ENCODE measurements at regions not wholly inside any gene's neighbourhood (a gene's known extent, or its start where the extent isn't known, plus 50 kb on each side); places are given as distances from the start of the nearest gene placed in this dataset.

- H3K9ac ChIP-seq (ENCODE audit: low read length in 5 of 5) = no peak overlapping the region
- H3K36me3 ChIP-seq (ENCODE audit: control insufficient read depth in 5 of 5, insufficient read depth in 5 of 5, low read length in 5 of 5) = no peaks in the 10 kb centered on the region
- no peak overlapping the region for H3K4me3 ChIP-seq (ENCODE audit: low read depth in 1 of 5, low read length in 5 of 5)
- no peaks in the 10 kb centered on the region for H3K4me1 ChIP-seq (ENCODE audit: control insufficient read depth in 5 of 5, insufficient read depth in 5 of 5, low read length in 5 of 5)
- H3K27me3 ChIP-seq (ENCODE audit: control insufficient read depth in 5 of 5, insufficient read depth in 4 of 5, low read length in 5 of 5) = no peaks in the 10 kb centered on the region
- peaks cover 3 to 14% (median 4%) of the 10 kb centered on the region in 5 donors for H3K9me3 ChIP-seq (ENCODE audit: control insufficient read depth in 5 of 5, low read length in 5 of 5)
- no peak overlapping the region for H3K27ac ChIP-seq (ENCODE audit: low read depth, low read length)
Measured at GRCh38 chr2:166625670-166626069, 131.6 kb upstream of the SCN7A start.

- peaks cover 0 to 11% (median 4%) of the 10 kb centered on the region in 5 donors for H3K4me1 ChIP-seq (ENCODE audit: control insufficient read depth in 5 of 5, insufficient read depth in 5 of 5, low read length in 5 of 5)
- peaks cover 0 to 4% (median 0%) of the 10 kb centered on the region in 5 donors for H3K27me3 ChIP-seq (ENCODE audit: control insufficient read depth in 5 of 5, insufficient read depth in 4 of 5, low read length in 5 of 5)
- no peaks in the 10 kb centered on the region for H3K36me3 ChIP-seq (ENCODE audit: control insufficient read depth in 5 of 5, insufficient read depth in 5 of 5, low read length in 5 of 5)
- no peak overlapping the region for H3K9ac ChIP-seq (ENCODE audit: low read length in 5 of 5)
- peaks cover 0 to 6% (median 4%) of the 10 kb centered on the region in 5 donors for H3K9me3 ChIP-seq (ENCODE audit: control insufficient read depth in 5 of 5, low read length in 5 of 5)
- H3K4me3 ChIP-seq (ENCODE audit: low read depth in 1 of 5, low read length in 5 of 5) = no peak overlapping the region
- H3K27ac ChIP-seq (ENCODE audit: low read depth, low read length) = no peak overlapping the region
Measured at GRCh38 chr2:166614503-166614902, 120.5 kb upstream of the SCN7A start.

- no peak overlapping the region for H3K4me3 ChIP-seq (ENCODE audit: low read depth in 1 of 5, low read length in 5 of 5)
- H3K4me1 ChIP-seq (ENCODE audit: control insufficient read depth in 5 of 5, insufficient read depth in 5 of 5, low read length in 5 of 5) = peaks cover 0 to 11% (median 4%) of the 10 kb centered on the region in 5 donors
- no peaks in the 10 kb centered on the region for H3K36me3 ChIP-seq (ENCODE audit: control insufficient read depth in 5 of 5, insufficient read depth in 5 of 5, low read length in 5 of 5)
Measured at GRCh38 chr2:166614029-166614428, 120.0 kb upstream of the SCN7A start.

GRCh38 chr2:166613226-166613625, 119.2 kb upstream of the SCN7A start:
- Histone ChIP-seq H3K36me3 (ENCODE audit: control insufficient read depth in 5 of 5, insufficient read depth in 5 of 5, low read length in 5 of 5) (no peaks in the 10 kb centered on the region), H3K27me3 (ENCODE audit: control insufficient read depth in 5 of 5, insufficient read depth in 4 of 5, low read length in 5 of 5) (peaks cover 0 to 5% (median 0%) of the 10 kb centered on the region in 5 donors), H3K9me3 (ENCODE audit: control insufficient read depth in 5 of 5, low read length in 5 of 5) (peaks cover 0 to 4% (median 3%) of the 10 kb centered on the region in 5 donors), H3K27ac (ENCODE audit: low read depth, low read length) (no peak overlapping the region), H3K9ac (ENCODE audit: low read length in 5 of 5) (no peak overlapping the region), H3K4me3 (ENCODE audit: low read depth in 1 of 5, low read length in 5 of 5) (no peak overlapping the region), H3K4me1 (ENCODE audit: control insufficient read depth in 5 of 5, insufficient read depth in 5 of 5, low read length in 5 of 5) (peaks cover 0 to 11% (median 4%) of the 10 kb centered on the region in 5 donors)

More at GRCh38 chr2:166614029-166614428, 120.0 kb upstream of the SCN7A start:
- Histone ChIP-seq H3K27me3 (ENCODE audit: control insufficient read depth in 5 of 5, insufficient read depth in 4 of 5, low read length in 5 of 5) (peaks cover 0 to 5% (median 0%) of the 10 kb centered on the region in 5 donors), H3K9ac (ENCODE audit: low read length in 5 of 5) (no peak overlapping the region), H3K27ac (ENCODE audit: low read depth, low read length) (no peak overlapping the region), H3K9me3 (ENCODE audit: control insufficient read depth in 5 of 5, low read length in 5 of 5) (peaks cover 0 to 6% (median 4%) of the 10 kb centered on the region in 5 donors)

GRCh38 chr2:166612214-166612613, 118.2 kb upstream of the SCN7A start:
- Histone ChIP-seq H3K4me3 (ENCODE audit: low read depth in 1 of 5, low read length in 5 of 5) (no peak overlapping the region), H3K4me1 (ENCODE audit: control insufficient read depth in 5 of 5, insufficient read depth in 5 of 5, low read length in 5 of 5) (peaks cover 0 to 11% (median 4%) of the 10 kb centered on the region in 5 donors), H3K36me3 (ENCODE audit: control insufficient read depth in 5 of 5, insufficient read depth in 5 of 5, low read length in 5 of 5) (no peaks in the 10 kb centered on the region), H3K9me3 (ENCODE audit: control insufficient read depth in 5 of 5, low read length in 5 of 5) (peaks cover 0 to 3% (median under 1%) of the 10 kb centered on the region in 5 donors), H3K27me3 (ENCODE audit: control insufficient read depth in 5 of 5, insufficient read depth in 4 of 5, low read length in 5 of 5) (peaks cover 0 to 5% (median 0%) of the 10 kb centered on the region in 5 donors), H3K27ac (ENCODE audit: low read depth, low read length) (no peak overlapping the region), H3K9ac (ENCODE audit: low read length in 5 of 5) (no peak overlapping the region)

GRCh38 chr2:166610913-166611305, 116.9 kb upstream of the SCN7A start:
- H3K36me3 ChIP-seq (ENCODE audit: control insufficient read depth in 5 of 5, insufficient read depth in 5 of 5, low read length in 5 of 5) = no peaks in the 10 kb centered on the region
- peaks cover 0 to 2% (median 0%) of the 10 kb centered on the region in 5 donors for H3K9me3 ChIP-seq (ENCODE audit: control insufficient read depth in 5 of 5, low read length in 5 of 5)
- peaks cover 0 to 11% (median 4%) of the 10 kb centered on the region in 5 donors for H3K4me1 ChIP-seq (ENCODE audit: control insufficient read depth in 5 of 5, insufficient read depth in 5 of 5, low read length in 5 of 5)
- H3K27ac ChIP-seq (ENCODE audit: low read depth, low read length) = no peak overlapping the region
- peak overlapping the region in 1 of 5 donors; percentile 8 for H3K4me3 ChIP-seq (ENCODE audit: low read depth in 1 of 5, low read length in 5 of 5)
- no peak overlapping the region for H3K9ac ChIP-seq (ENCODE audit: low read length in 5 of 5)
- H3K27me3 ChIP-seq (ENCODE audit: control insufficient read depth in 5 of 5, insufficient read depth in 4 of 5, low read length in 5 of 5) = peaks cover 0 to 5% (median 0%) of the 10 kb centered on the region in 5 donors

- H3K27ac ChIP-seq (ENCODE audit: low read depth, low read length) = no peak overlapping the region
- H3K36me3 ChIP-seq (ENCODE audit: control insufficient read depth in 5 of 5, insufficient read depth in 5 of 5, low read length in 5 of 5) = no peaks in the 10 kb centered on the region
- H3K4me1 ChIP-seq (ENCODE audit: control insufficient read depth in 5 of 5, insufficient read depth in 5 of 5, low read length in 5 of 5) = peaks cover 0 to 11% (median 4%) of the 10 kb centered on the region in 5 donors
- H3K9ac ChIP-seq (ENCODE audit: low read length in 5 of 5) = no peak overlapping the region
- peaks cover 0 to 5% (median 0%) of the 10 kb centered on the region in 5 donors for H3K27me3 ChIP-seq (ENCODE audit: control insufficient read depth in 5 of 5, insufficient read depth in 4 of 5, low read length in 5 of 5)
- no peaks in the 10 kb centered on the region for H3K9me3 ChIP-seq (ENCODE audit: control insufficient read depth in 5 of 5, low read length in 5 of 5)
- H3K4me3 ChIP-seq (ENCODE audit: low read depth in 1 of 5, low read length in 5 of 5) = peak overlapping the region in 1 of 5 donors; percentile 8
Measured at GRCh38 chr2:166610180-166610912, 116.3 kb upstream of the SCN7A start.

- Histone ChIP-seq H3K27me3 (ENCODE audit: control insufficient read depth in 5 of 5, insufficient read depth in 4 of 5, low read length in 5 of 5) (peaks cover 0 to 5% (median 0%) of the 10 kb centered on the region in 5 donors), H3K27ac (ENCODE audit: low read depth, low read length) (no peak overlapping the region), H3K4me1 (ENCODE audit: control insufficient read depth in 5 of 5, insufficient read depth in 5 of 5, low read length in 5 of 5) (peaks cover 0 to 11% (median 4%) of the 10 kb centered on the region in 5 donors), H3K36me3 (ENCODE audit: control insufficient read depth in 5 of 5, insufficient read depth in 5 of 5, low read length in 5 of 5) (no peaks in the 10 kb centered on the region), H3K9me3 (ENCODE audit: control insufficient read depth in 5 of 5, low read length in 5 of 5) (no peaks in the 10 kb centered on the region), H3K9ac (ENCODE audit: low read length in 5 of 5) (no peak overlapping the region), H3K4me3 (ENCODE audit: low read depth in 1 of 5, low read length in 5 of 5) (no peak overlapping the region)
Measured at GRCh38 chr2:166609183-166609959, 115.3 kb upstream of the SCN7A start.

- H3K9ac ChIP-seq (ENCODE audit: low read length in 5 of 5) = no peak overlapping the region
- peaks cover 0 to 5% (median 0%) of the 10 kb centered on the region in 5 donors for H3K27me3 ChIP-seq (ENCODE audit: control insufficient read depth in 5 of 5, insufficient read depth in 4 of 5, low read length in 5 of 5)
- peaks cover 0 to 11% (median 4%) of the 10 kb centered on the region in 5 donors for H3K4me1 ChIP-seq (ENCODE audit: control insufficient read depth in 5 of 5, insufficient read depth in 5 of 5, low read length in 5 of 5)
- H3K9me3 ChIP-seq (ENCODE audit: control insufficient read depth in 5 of 5, low read length in 5 of 5) = peaks cover 0 to 2% (median 0%) of the 10 kb centered on the region in 5 donors
- H3K4me3 ChIP-seq (ENCODE audit: low read depth in 1 of 5, low read length in 5 of 5) = no peak overlapping the region
- H3K27ac ChIP-seq (ENCODE audit: low read depth, low read length) = no peak overlapping the region
- no peaks in the 10 kb centered on the region for H3K36me3 ChIP-seq (ENCODE audit: control insufficient read depth in 5 of 5, insufficient read depth in 5 of 5, low read length in 5 of 5)
Measured at GRCh38 chr2:166607880-166608279, 113.8 kb upstream of the SCN7A start.

- H3K4me1 ChIP-seq (ENCODE audit: control insufficient read depth in 5 of 5, insufficient read depth in 5 of 5, low read length in 5 of 5) = no peaks in the 10 kb centered on the region
- H3K27me3 ChIP-seq (ENCODE audit: control insufficient read depth in 5 of 5, insufficient read depth in 4 of 5, low read length in 5 of 5) = no peaks in the 10 kb centered on the region
- H3K9ac ChIP-seq (ENCODE audit: low read length in 5 of 5) = no peak overlapping the region
Measured at GRCh38 chr2:166593403-166593802, 99.4 kb upstream of the SCN7A start.

More at GRCh38 chr2:166593403-166593802, 99.4 kb upstream of the SCN7A start:
- Histone ChIP-seq H3K4me3 (ENCODE audit: low read depth in 1 of 5, low read length in 5 of 5) (no peak overlapping the region), H3K9me3 (ENCODE audit: control insufficient read depth in 5 of 5, low read length in 5 of 5) (peaks cover 0 to 6% (median 4%) of the 10 kb centered on the region in 5 donors), H3K36me3 (ENCODE audit: control insufficient read depth in 5 of 5, insufficient read depth in 5 of 5, low read length in 5 of 5) (no peaks in the 10 kb centered on the region), H3K27ac (ENCODE audit: low read depth, low read length) (no peak overlapping the region)

Measured in subcutaneous abdominal adipose tissue (tissue), 5 donors.